ENCODE measurements at regions not wholly inside any gene's neighbourhood (a gene's known extent, or its start where the extent isn't known, plus 50 kb on each side); places are given as distances from the start of the nearest gene placed in this dataset.

DNA sequence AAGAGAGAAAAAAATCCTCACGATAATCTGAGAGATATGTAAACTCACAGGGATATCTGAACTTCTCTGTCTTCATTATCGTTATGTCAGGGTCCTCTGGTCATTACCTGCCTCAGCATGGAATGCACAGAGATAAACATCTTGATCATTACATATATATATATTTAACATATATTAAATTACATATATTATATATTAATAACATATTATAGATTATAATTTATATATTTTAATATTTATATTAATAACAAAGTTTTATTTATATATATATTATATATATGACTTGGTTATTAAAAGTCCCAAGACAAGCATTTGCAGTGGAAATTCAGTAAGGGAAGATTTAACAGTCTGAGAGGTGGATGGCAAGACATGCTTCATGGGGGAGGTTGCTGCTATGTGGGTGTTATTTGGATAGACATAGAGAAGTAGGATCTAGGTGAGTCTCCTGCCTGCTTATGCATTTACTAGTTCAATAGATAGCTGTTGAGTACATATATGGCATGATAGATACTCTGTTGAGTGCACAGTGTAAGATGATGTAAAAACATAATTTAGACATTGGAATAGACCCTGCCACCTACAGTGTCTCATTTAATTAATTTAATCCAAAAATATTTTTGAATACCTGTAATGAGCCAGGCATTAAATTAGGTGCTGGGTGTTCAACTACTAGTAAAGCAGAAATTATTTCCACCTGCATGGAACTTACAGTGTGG, 255.2 kb downstream of the RAD51AP2 start:
- CTCF ChIA-PET = no interaction called here
- Mint-ChIP-seq H3K36me3 (ENCODE audit: low read depth) (no peaks in the 10 kb centered on the region), H3K27ac (no peak overlapping the region), H3K27me3 (ENCODE audit: low read depth) (no peaks in the 10 kb centered on the region), H3K9me3 (ENCODE audit: insufficient read depth) (no peaks in the 10 kb centered on the region), H3K4me1 (ENCODE audit: low read depth) (no peaks in the 10 kb centered on the region), H3K4me3 (no peak overlapping the region)
- POLR2A ChIA-PET = no interaction called here
- no peak for DNase-seq
- no peak for ATAC-seq

DNA sequence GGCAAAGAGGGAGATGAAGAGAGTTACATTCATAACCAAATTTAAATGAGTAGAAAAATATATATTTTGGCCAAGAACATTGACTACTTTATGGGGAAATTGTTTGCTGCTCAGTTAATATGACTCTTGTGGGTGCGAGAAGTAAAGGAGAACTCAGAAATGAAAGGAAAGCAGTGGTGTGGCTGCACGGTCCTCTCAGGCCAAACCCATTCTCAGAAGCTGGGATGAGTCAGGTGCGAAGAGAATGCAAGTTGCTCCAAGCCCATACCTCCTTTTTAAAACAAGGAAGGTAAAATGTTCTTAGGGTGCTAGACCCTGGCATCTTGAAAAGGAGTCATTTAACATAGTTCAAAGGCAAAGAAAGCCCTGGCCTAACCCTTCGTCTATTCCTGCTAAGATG, 258.6 kb downstream of the RAD51AP2 start:
- Mint-ChIP-seq H3K9me3 (ENCODE audit: insufficient read depth) (no peaks in the 10 kb centered on the region), H3K4me1 (ENCODE audit: low read depth) (no peaks in the 10 kb centered on the region), H3K27ac (no peak overlapping the region), H3K4me3 (no peak overlapping the region), H3K36me3 (ENCODE audit: low read depth) (no peaks in the 10 kb centered on the region), H3K27me3 (ENCODE audit: low read depth) (no peaks in the 10 kb centered on the region)
- DNase-seq (no peak), ATAC-seq (no peak)
- ChIA-PET POLR2A (no interaction called here), CTCF (no interaction called here)

DNA sequence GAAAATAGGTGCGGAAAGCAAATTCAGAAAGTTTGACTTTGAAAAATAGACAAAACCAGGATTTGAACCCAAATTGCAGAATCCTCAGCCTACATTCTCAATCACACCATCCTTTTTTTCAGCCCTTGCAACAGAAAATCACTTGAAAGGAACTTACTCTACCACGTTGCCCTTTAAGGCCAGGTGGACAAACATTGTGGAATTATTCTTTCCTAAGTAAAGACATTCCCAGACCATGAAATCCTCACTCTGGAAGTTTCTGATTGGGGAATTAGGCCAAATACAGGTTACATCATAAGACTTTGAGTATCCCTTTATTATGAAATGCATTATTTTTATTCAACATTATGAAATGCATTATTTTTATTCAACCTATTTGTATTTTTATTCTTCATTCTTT, 259.4 kb downstream of the RAD51AP2 start:
- no peak overlapping the region for H3K27ac Mint-ChIP-seq
- H3K36me3 Mint-ChIP-seq (ENCODE audit: low read depth) = no peaks in the 10 kb centered on the region
- ATAC-seq = no peak
- CTCF ChIA-PET = no interaction called here
- H3K4me3 Mint-ChIP-seq = no peak overlapping the region
- H3K4me1 Mint-ChIP-seq (ENCODE audit: low read depth) = no peaks in the 10 kb centered on the region
- no peaks in the 10 kb centered on the region for H3K27me3 Mint-ChIP-seq (ENCODE audit: low read depth)
- POLR2A ChIA-PET = no interaction called here
- H3K9me3 Mint-ChIP-seq (ENCODE audit: insufficient read depth) = no peaks in the 10 kb centered on the region
- no peak for DNase-seq

DNA sequence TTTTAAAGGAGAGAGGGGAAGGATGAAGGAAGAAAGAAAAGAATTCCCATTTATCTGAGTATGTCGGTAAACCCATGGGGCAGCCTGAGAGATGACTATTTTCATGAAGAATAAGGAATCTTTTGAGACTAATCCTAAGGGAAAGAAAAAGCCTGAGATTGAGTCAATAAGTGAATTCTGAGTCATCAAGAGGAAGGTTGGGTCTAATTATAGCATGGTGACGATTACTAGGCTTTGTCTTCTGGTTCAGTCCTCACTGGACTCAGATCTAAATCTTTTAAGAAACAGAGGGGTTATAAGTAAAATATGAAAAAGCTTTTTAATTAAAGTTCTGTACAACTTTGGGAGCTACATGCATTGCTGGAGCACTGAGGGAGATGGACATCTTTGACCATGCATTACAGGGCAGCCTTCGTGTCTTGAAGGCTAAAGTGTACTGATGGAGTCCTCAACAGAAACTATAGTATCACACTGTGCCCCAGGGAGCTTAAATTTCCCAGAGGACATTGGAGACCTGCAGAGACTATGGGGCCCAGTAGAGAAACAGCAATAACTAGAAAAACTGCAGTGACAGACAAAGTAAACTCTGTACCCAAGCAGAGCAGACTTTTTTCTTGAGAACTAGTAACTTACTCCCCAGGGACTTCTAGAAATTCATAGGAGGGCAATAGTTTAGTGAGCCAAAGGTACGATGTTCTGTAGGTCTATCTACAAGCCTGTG, 260.9 kb downstream of the RAD51AP2 start:
- DNase-seq = no peak
- Mint-ChIP-seq H3K36me3 (ENCODE audit: low read depth) (no peaks in the 10 kb centered on the region), H3K9me3 (ENCODE audit: insufficient read depth) (no peaks in the 10 kb centered on the region), H3K27me3 (ENCODE audit: low read depth) (no peaks in the 10 kb centered on the region), H3K4me1 (ENCODE audit: low read depth) (no peaks in the 10 kb centered on the region), H3K27ac (no peak overlapping the region), H3K4me3 (no peak overlapping the region)
- ATAC-seq = no peak
- POLR2A ChIA-PET = no interaction called here
- CTCF ChIA-PET = no interaction called here

DNA sequence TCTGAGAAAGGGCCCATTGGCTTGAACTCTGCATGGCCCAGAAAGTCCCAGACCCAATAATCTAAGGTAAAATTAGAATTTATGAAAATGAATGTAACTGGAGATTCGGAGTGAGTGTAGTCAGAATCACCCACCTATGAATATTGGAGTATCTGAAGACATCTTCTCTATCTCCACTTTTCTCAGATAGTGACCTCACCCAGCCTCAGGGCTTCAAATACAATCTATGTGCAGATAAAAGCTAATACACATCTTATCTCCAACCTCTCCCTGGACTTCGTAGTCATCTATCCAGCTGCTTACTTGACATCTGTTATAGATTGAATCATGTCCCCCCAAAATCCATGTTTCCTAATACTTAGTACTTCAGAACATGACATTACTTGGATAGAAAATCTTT, 263.2 kb downstream of the RAD51AP2 start:
- no peak overlapping the region for H3K27ac Mint-ChIP-seq
- H3K36me3 Mint-ChIP-seq (ENCODE audit: low read depth) = no peaks in the 10 kb centered on the region
- no peaks in the 10 kb centered on the region for H3K9me3 Mint-ChIP-seq (ENCODE audit: insufficient read depth)
- DNase-seq = no peak
- POLR2A ChIA-PET = no interaction called here
- no peak for ATAC-seq
- CTCF ChIA-PET = no interaction called here
- no peak overlapping the region for H3K4me3 Mint-ChIP-seq
- H3K4me1 Mint-ChIP-seq (ENCODE audit: low read depth) = no peaks in the 10 kb centered on the region
- no peaks in the 10 kb centered on the region for H3K27me3 Mint-ChIP-seq (ENCODE audit: low read depth)

DNA sequence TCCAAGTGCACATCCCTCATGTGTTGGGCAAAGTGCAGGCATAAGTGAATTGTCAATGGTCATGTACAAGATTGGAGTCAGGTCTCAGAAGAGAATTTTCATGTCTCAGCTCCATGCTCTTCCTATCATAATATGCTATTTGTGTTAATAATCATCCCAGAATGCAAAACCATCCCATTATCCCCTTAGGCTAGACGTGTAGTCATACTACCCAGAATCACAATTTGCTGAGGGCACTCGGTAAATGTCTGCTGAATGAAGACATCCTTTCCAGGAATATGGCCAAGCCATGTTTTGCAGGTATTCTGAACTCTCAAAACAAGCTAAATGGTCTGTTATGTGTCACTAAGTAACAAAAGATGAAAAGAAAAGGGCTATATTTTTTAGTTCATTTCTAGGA, 263.8 kb downstream of the RAD51AP2 start:
- H3K27me3 Mint-ChIP-seq (ENCODE audit: low read depth) = no peaks in the 10 kb centered on the region
- no peak overlapping the region for H3K4me3 Mint-ChIP-seq
- no peak overlapping the region for H3K27ac Mint-ChIP-seq
- no peak for ATAC-seq
- ChIA-PET POLR2A (no interaction called here), CTCF (interaction anchor here (0.5 kb wide), 1 partner anchor 523 kb away, joined by 3 read pairs; no protein-coding TSS in a partner anchor)
- no peaks in the 10 kb centered on the region for H3K9me3 Mint-ChIP-seq (ENCODE audit: insufficient read depth)
- H3K4me1 Mint-ChIP-seq (ENCODE audit: low read depth) = no peaks in the 10 kb centered on the region
- DNase-seq = no peak
- H3K36me3 Mint-ChIP-seq (ENCODE audit: low read depth) = no peaks in the 10 kb centered on the region

DNA sequence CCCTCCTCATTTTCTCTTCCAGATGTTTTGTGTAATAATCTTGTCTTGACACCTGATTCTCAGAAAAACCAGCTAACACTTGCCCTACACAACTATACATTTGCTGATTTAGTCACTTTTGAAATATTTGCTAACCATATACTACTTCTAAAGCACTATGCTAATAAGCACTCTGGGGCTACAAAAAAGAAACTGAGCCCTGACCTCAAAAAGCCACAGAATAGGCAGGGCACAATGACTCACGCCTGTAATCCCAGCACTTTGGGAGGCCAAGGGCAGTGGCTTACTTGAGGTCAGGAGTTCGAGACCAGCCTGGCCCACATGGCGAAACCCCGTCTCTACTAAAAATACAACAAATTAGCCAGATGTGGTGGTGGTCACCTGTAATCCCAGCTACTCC, 266.0 kb downstream of the RAD51AP2 start:
- DNase-seq = no peak
- POLR2A ChIA-PET = no interaction called here
- Mint-ChIP-seq H3K4me3 (no peak overlapping the region), H3K9me3 (ENCODE audit: insufficient read depth) (no peaks in the 10 kb centered on the region), H3K27ac (no peak overlapping the region), H3K4me1 (ENCODE audit: low read depth) (no peaks in the 10 kb centered on the region), H3K36me3 (ENCODE audit: low read depth) (no peaks in the 10 kb centered on the region), H3K27me3 (ENCODE audit: low read depth) (no peaks in the 10 kb centered on the region)
- CTCF ChIA-PET = no interaction called here
- ATAC-seq = no peak

DNA sequence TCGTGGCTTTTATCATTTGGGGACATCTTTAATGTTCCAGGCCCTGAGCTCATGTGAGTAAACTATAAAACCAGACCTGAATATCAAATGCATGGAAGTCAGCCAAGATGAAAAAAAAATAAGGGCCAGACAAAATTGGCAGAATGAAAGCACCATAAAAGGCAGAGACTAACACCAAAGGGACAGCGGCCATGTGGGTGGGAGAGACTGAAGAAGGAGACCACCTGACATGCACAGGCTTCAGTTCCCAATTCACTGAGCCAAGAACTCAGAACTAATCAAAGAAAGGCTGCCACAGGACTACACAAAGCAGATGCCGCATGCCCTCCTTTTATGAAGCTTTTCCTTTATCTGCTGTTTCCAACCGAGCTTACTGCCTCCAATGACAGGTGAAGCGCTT, 267.1 kb downstream of the RAD51AP2 start:
- ChIA-PET POLR2A (no interaction called here), CTCF (no interaction called here)
- no peak overlapping the region for H3K4me3 Mint-ChIP-seq
- no peaks in the 10 kb centered on the region for H3K4me1 Mint-ChIP-seq (ENCODE audit: low read depth)
- H3K9me3 Mint-ChIP-seq (ENCODE audit: insufficient read depth) = no peaks in the 10 kb centered on the region
- H3K36me3 Mint-ChIP-seq (ENCODE audit: low read depth) = no peaks in the 10 kb centered on the region
- ATAC-seq (no peak), DNase-seq (no peak)
- H3K27ac Mint-ChIP-seq = no peak overlapping the region
- no peaks in the 10 kb centered on the region for H3K27me3 Mint-ChIP-seq (ENCODE audit: low read depth)

DNA sequence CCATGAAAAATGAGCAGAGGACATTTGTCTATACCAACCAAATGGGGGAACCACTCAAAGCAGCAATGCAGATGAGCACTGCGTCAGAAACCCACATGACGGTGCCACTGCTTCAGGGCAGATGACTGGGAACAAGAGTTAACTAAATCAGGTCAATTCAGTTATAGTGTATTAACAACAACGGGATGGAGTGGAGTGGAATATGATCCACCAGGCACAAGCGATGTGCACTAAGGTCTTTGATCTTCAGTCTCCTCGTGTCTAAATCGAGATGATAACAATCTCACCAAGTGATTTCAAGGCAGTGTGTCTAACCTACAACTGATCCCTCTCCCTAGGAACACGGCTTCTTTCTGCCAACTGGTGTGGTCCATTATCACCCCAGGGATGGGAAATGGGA, 269.0 kb downstream of the RAD51AP2 start:
- H3K4me3 Mint-ChIP-seq = no peak overlapping the region
- no peaks in the 10 kb centered on the region for H3K36me3 Mint-ChIP-seq (ENCODE audit: low read depth)
- ChIA-PET POLR2A (no interaction called here), CTCF (no interaction called here)
- no peaks in the 10 kb centered on the region for H3K4me1 Mint-ChIP-seq (ENCODE audit: low read depth)
- no peaks in the 10 kb centered on the region for H3K27me3 Mint-ChIP-seq (ENCODE audit: low read depth)
- ATAC-seq = no peak
- DNase-seq = no peak
- no peaks in the 10 kb centered on the region for H3K9me3 Mint-ChIP-seq (ENCODE audit: insufficient read depth)
- H3K27ac Mint-ChIP-seq = no peak overlapping the region

DNA sequence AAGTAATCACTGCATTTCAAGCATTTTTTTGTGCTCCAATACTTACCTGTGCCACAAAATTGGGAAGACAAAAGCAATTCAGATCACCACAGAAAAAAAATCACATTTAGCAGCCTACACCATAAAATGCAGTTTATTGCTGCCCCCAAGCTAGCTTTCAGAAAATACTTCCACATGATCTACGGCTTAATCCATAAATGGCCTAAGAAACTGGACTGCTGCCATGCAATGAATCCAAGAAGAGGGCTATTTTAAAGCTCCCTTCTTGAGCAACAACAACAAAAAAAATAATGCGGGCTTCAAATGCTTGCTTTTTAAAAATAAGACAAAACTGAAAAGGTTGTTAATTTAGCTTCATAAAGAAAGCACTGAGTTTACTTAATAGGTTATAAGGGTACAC, 272.3 kb downstream of the RAD51AP2 start:
- Mint-ChIP-seq H3K27ac (no peak overlapping the region), H3K9me3 (ENCODE audit: insufficient read depth) (peaks cover 4% of the 10 kb centered on the region), H3K4me3 (no peak overlapping the region), H3K27me3 (ENCODE audit: low read depth) (no peaks in the 10 kb centered on the region), H3K4me1 (ENCODE audit: low read depth) (no peaks in the 10 kb centered on the region), H3K36me3 (ENCODE audit: low read depth) (no peaks in the 10 kb centered on the region)
- ChIA-PET POLR2A (no interaction called here), CTCF (no interaction called here)
- DNase-seq = no peak
- ATAC-seq = no peak

DNA sequence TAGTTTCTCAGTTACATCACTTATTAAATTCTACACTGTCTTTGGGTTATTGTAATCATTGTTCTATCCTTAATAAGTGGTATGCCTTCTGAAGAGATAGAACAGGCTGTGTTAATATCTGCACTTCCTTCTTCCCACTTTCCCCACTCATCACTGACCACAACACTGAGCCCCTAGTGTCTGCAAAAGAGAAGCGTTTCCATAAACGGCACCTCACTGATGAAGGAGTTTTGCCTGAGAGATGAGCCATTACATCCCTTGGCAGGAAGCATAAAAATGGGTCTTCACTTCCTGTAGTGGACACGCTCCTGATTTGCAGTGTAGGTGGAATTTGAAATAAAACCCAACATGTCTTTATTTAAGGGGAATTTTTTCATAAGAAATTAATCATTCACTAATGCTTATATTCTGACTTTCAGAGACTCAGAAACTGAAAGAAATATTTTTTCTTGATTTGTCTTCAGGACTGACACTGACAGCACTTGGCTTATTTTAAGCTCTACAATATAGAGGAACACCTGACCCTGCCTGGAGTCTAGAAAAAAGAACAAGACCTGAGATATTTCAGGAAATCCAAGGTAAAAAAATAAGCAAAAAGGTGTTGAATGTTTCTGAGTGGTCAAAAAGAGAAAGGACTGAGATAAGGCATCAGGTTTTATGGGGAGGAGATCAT, 275.3 kb downstream of the RAD51AP2 start:
- POLR2A ChIA-PET = no interaction called here
- H3K27me3 Mint-ChIP-seq (ENCODE audit: low read depth) = no peaks in the 10 kb centered on the region
- ATAC-seq = no peak
- no peak overlapping the region for H3K27ac Mint-ChIP-seq
- peaks cover 4% of the 10 kb centered on the region for H3K9me3 Mint-ChIP-seq (ENCODE audit: insufficient read depth)
- CTCF ChIA-PET = no interaction called here
- no peaks in the 10 kb centered on the region for H3K4me1 Mint-ChIP-seq (ENCODE audit: low read depth)
- no peak for DNase-seq
- no peak overlapping the region for H3K4me3 Mint-ChIP-seq
- H3K36me3 Mint-ChIP-seq (ENCODE audit: low read depth) = no peaks in the 10 kb centered on the region

DNA sequence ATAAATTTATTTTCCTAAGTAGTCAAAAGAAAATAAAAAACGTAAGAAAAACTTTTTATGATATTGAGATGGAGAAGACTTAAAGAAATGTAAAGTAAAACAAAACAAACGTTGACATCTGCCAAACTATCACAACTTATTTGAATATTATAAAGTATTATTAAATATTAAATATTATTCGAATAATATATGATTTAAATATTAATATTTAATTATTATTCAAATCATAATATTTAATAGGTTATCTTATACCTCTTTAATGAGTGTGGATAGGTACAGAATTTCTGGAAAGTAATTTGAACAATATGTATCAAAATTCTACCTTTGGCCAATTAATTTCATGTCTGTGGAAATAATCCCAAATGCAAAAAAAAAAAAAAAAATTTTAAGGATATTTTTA, 278.7 kb downstream of the RAD51AP2 start:
- no peaks in the 10 kb centered on the region for H3K36me3 Mint-ChIP-seq (ENCODE audit: low read depth)
- no peak overlapping the region for H3K4me3 Mint-ChIP-seq
- no peak overlapping the region for H3K27ac Mint-ChIP-seq
- H3K9me3 Mint-ChIP-seq (ENCODE audit: insufficient read depth) = peaks cover 4% of the 10 kb centered on the region
- POLR2A ChIA-PET = no interaction called here
- no peak for ATAC-seq
- no peak for DNase-seq
- CTCF ChIA-PET = no interaction called here
- no peaks in the 10 kb centered on the region for H3K27me3 Mint-ChIP-seq (ENCODE audit: low read depth)
- no peaks in the 10 kb centered on the region for H3K4me1 Mint-ChIP-seq (ENCODE audit: low read depth)
